A549 (cell line): ENCODE measurements at regions not wholly inside any gene's neighbourhood (a gene's known extent, or its start where the extent isn't known, plus 50 kb on each side); places are given as distances from the start of the nearest gene placed in this dataset.
"Not testable (repeated sequence)": the region's sequence is repeated elsewhere in the genome, so short reads cannot be mapped to it uniquely, and the experiment has no call there.

ENCODE experiments used
- ATAC-seq, 2 experiments: fragments of 200-7000 bp in 1 of 2; fragments of >200 bp in 1 of 2; cut with Nextera tagmentation in 1 of 2; cut with Tn5 transposase in 1 of 2; 3 replicates each; pipeline versions ENCODE4 v1.8.0 to v1.9.1; 2018 to 2020; ENCODE audit warnings: mild to moderate bottlenecking in 1 of 2, moderate library complexity in 1 of 2
- CTCF ChIA-PET: fragments of 300-600 bp; sonication (Branson Sonifier 250); formaldehyde crosslinking; extraction: SDS; loops from one replicate; lab custom pipeline; 2021; ENCODE audit warnings: antibody characterized with exemption, inconsistent platforms; lab: Yijun Ruan, JAX
- POLR2A ChIA-PET: fragments of 350-600 bp; formaldehyde crosslinking; extraction: SDS; loops from one replicate; lab custom pipeline; 2021; ENCODE audit warnings: antibody characterized with exemption, inconsistent platforms; lab: Yijun Ruan, JAX
- DNase-seq, 2 experiments: peaks; one replicate each; pipeline versions ENCODE4 v3.0.0 to v3.0.0-alpha.2; 2011 to 2016; ENCODE audit warnings: low read depth in 1 of 2, low spot score in 1 of 2
- FAIRE-seq: peaks from 2 replicates; lab custom pipeline; 2011; peaks lifted over from hg19 to GRCh38; lab: Jason Lieb, UNC
- H3K27ac ChIP-seq, 2 experiments: fragments of >200 bp; sonication (Bioruptor Twin); formaldehyde crosslinking; 3 replicates each; pipeline ENCODE4 v1.5.1; 2016 to 2017
- H3K4me1 ChIP-seq: fragments of >200 bp; sonication (Bioruptor Twin); formaldehyde crosslinking; 3 replicates; pipeline ENCODE4 v1.6.1; 2016
- H3K4me2 ChIP-seq: fragments of >200 bp; sonication (Bioruptor Twin); formaldehyde crosslinking; 3 replicates; pipeline ENCODE4 v1.6.1; 2016
- H3K4me3 ChIP-seq: fragments of >200 bp; sonication (Bioruptor Twin); formaldehyde crosslinking; 3 replicates; pipeline ENCODE4 v1.5.1; 2016
- H3K9me3 ChIP-seq: fragments of >200 bp; sonication (Bioruptor Twin); formaldehyde crosslinking; 3 replicates; pipeline ENCODE4 v1.6.1; 2016
- CBX2 ChIP-seq: fragments of 200-600 bp; sonication (generic); IDR thresholded peaks from 2 replicates; pipeline ENCODE4 v1.6.1; 2016; ENCODE audit warnings: low read depth, mild to moderate bottlenecking, borderline replicate concordance
- CEBPB ChIP-seq, 2 experiments: fragments of >200 bp in 1 of 2; sonication (Bioruptor Twin) in 1 of 2; formaldehyde crosslinking in 1 of 2; IDR thresholded peaks; 2 replicates each; pipeline ENCODE4 v1.6.1; 2012 to 2016
- CHD2 ChIP-seq: fragments of 150-350 bp; IDR thresholded peaks from 2 replicates; pipeline ENCODE4 v1.6.1; 2014; ENCODE audit warnings: low read length; ENCODE audit not compliant: partially characterized antibody
- EP300 ChIP-seq, 2 experiments: fragments of >200 bp; sonication (Bioruptor Twin); formaldehyde crosslinking; IDR thresholded peaks; 2 replicates in 1 of 2; 3 replicates in 1 of 2; pipeline ENCODE4 v1.6.1; 2016 to 2017
- ESRRA ChIP-seq: fragments of 150-350 bp; IDR thresholded peaks from 2 replicates; pipeline ENCODE4 v1.6.1; 2014; ENCODE audit warnings: mild to moderate bottlenecking, low read length, borderline replicate concordance
- HEYL ChIP-seq: fragments of 250-450 bp; sonication (Bioruptor Pico); IDR thresholded peaks from 2 replicates; pipeline ENCODE4 v1.8.0; 2021; ENCODE audit warnings: mild to moderate bottlenecking, moderate library complexity
- HOXA7 ChIP-seq: fragments of 250-450 bp; sonication (Bioruptor Pico); IDR thresholded peaks from 2 replicates; pipeline ENCODE4 v1.5.0; 2020; ENCODE audit warnings: mild to moderate bottlenecking, moderate library complexity
- HOXB5 ChIP-seq: fragments of 250-450 bp; sonication (Bioruptor Pico); IDR thresholded peaks from 2 replicates; pipeline ENCODE4 v1.5.0; 2020; ENCODE audit warnings: mild to moderate bottlenecking, moderate library complexity
- JUN ChIP-seq, 2 experiments: fragments of >200 bp; sonication (Bioruptor Twin); formaldehyde crosslinking; IDR thresholded peaks; 2 replicates in 1 of 2; 3 replicates in 1 of 2; pipeline ENCODE4 v1.6.1; 2016 to 2017
- MAFK ChIP-seq: fragments of 450-650 bp; IDR thresholded peaks from 2 replicates; pipeline ENCODE4 v1.6.1; 2014; ENCODE audit not compliant: partially characterized antibody
- MAZ ChIP-seq: fragments of 150-350 bp; IDR thresholded peaks from 2 replicates; pipeline ENCODE4 v1.6.1; 2014; ENCODE audit warnings: antibody characterized with exemption, low read depth, low read length, borderline replicate concordance
- MYC ChIP-seq: IDR thresholded peaks from 2 replicates; pipeline ENCODE4 v1.6.1; 2012; ENCODE audit warnings: mild to moderate bottlenecking, inconsistent platforms, low read length, improper control_type of control experiment, borderline replicate concordance
- NFE2L2 ChIP-seq: fragments of 150-350 bp; conservative IDR thresholded peaks from 2 replicates; pipeline ENCODE4 v1.6.1; 2014; ENCODE audit warnings: low read length
- NPAS2 ChIP-seq: fragments of 250-450 bp; sonication (Bioruptor Pico); IDR thresholded peaks from 2 replicates; pipeline ENCODE4 v1.8.0; 2022; ENCODE audit warnings: mild to moderate bottlenecking, moderate library complexity, borderline replicate concordance
- TFCP2L1 ChIP-seq: fragments of 250-450 bp; sonication (Bioruptor Pico); IDR thresholded peaks from 2 replicates; pipeline ENCODE4 v1.5.0; 2021; ENCODE audit warnings: mild to moderate bottlenecking
- ZNF302 ChIP-seq: fragments of 250-450 bp; sonication (Bioruptor Pico); IDR thresholded peaks from 2 replicates; pipeline ENCODE4 v1.9.0; 2021; ENCODE audit warnings: inconsistent platforms, mild to moderate bottlenecking, moderate library complexity
- WGBS: methylation state at CpG from one replicate; pipeline ENCODE4 v1.1.6; 2017; ENCODE audit errors: missing lambda C conversion rate; 5-methylcytosine and 5-hydroxymethylcytosine counted together
- TF ChIP-seq, protein P1 (sequence below): fragments of >200 bp; sonication (Bioruptor Twin); formaldehyde crosslinking; IDR thresholded peaks from 3 replicates; pipeline ENCODE4 v1.6.1; 2016
- TF ChIP-seq, protein P2 (sequence below): IDR thresholded peaks from 2 replicates; pipeline ENCODE4 v1.6.1; 2012
- TF ChIP-seq, protein P3 (sequence below): fragments of 250-450 bp; sonication (Bioruptor Pico); IDR thresholded peaks from 2 replicates; pipeline ENCODE4 v1.5.0; 2020; ENCODE audit warnings: low read depth, mild to moderate bottlenecking, moderate library complexity
- TF ChIP-seq, protein P4 (sequence below): IDR thresholded peaks from 2 replicates; pipeline ENCODE4 v1.6.1; 2012
- TF ChIP-seq, protein P5 (sequence below): fragments of 250-450 bp; sonication (Bioruptor Pico); IDR thresholded peaks from 2 replicates; pipeline ENCODE4 v1.5.0; 2021; ENCODE audit warnings: mild to moderate bottlenecking, moderate library complexity, borderline replicate concordance

DNA sequence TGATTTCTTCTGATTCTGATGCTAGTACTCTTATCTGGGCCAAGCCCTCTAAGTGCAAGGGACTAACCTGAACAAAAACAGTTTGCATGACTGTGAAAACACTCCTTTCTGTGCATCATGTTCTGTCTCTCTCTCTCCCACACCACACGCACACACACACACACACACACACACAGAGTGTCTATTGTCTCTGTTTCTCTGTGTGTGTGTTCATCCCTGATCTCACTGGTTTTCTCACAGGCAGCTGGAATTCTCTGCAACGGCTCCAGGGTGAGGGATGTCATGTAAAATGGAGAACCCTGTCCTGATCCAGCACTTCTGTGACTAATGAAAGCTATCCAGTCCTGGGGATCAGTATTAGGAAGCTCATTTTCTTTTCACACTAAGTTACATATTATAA, 453.1 kb upstream of the RGMB start (continued):
- no peak for TF ChIP-seq CEBPB (IDR thresholded peaks at IDR 0.05)
- TF ChIP-seq HOXB5 (CRISPR knock-in tag): no peak
- no peak for TF ChIP-seq NPAS2 (CRISPR knock-in tag)
- TF ChIP-seq NFE2L2: no peak
- TF ChIP-seq MAFK: no peak

DNA sequence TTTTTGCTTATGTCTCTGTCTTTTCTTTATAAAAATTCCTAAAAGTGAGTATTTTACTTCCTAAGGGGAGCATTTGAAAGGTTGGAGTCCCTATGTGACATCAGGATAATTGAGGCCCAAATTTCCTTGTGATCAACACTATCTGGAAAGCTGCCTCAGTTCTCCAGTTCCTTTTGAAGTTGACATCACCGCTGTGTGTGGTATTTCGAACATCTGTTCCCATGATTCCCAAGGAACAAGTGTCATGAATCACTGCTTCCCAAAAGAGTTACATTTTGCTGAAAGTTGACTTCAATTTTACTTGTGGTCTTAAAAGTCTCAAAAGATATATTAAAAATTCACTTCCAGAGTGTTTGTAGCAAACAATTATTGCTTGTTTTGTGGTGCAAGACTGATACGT, 452.1 kb upstream of the RGMB start:
- DNase-seq (no peak), ATAC-seq (no peak), FAIRE-seq (no peak)
- H3K4me2 ChIP-seq: no peak overlapping the region
- no peaks in the 10 kb centered on the region for H3K4me1 ChIP-seq
- 48% methylated on average over 3 of the region's 3 CpGs for WGBS
- POLR2A ChIA-PET: no interaction called here
- CTCF ChIA-PET: no interaction called here
- no peak overlapping the region for H3K4me3 ChIP-seq
- no peak overlapping the region for H3K27ac ChIP-seq
- no peaks in the 10 kb centered on the region for H3K9me3 ChIP-seq
- TF ChIP-seq MYC: no peak
- TF ChIP-seq CBX2: no peak
- TF ChIP-seq EP300 (IDR thresholded peaks at IDR 0.05): no peak
- TF ChIP-seq MAZ: no peak
- TF ChIP-seq, protein P1, sequence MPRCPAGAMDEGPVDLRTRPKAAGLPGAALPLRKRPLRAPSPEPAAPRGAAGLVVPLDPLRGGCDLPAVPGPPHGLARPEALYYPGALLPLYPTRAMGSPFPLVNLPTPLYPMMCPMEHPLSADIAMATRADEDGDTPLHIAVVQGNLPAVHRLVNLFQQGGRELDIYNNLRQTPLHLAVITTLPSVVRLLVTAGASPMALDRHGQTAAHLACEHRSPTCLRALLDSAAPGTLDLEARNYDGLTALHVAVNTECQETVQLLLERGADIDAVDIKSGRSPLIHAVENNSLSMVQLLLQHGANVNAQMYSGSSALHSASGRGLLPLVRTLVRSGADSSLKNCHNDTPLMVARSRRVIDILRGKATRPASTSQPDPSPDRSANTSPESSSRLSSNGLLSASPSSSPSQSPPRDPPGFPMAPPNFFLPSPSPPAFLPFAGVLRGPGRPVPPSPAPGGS: no peak
- TF ChIP-seq, protein P2, sequence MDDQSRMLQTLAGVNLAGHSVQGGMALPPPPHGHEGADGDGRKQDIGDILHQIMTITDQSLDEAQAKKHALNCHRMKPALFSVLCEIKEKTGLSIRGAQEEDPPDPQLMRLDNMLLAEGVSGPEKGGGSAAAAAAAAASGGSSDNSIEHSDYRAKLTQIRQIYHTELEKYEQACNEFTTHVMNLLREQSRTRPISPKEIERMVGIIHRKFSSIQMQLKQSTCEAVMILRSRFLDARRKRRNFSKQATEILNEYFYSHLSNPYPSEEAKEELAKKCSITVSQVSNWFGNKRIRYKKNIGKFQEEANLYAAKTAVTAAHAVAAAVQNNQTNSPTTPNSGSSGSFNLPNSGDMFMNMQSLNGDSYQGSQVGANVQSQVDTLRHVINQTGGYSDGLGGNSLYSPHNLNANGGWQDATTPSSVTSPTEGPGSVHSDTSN: no peak
- no peak for TF ChIP-seq HOXA7 (CRISPR knock-in tag)
- no peak for TF ChIP-seq TFCP2L1 (CRISPR knock-in tag)
- TF ChIP-seq, protein P3, sequence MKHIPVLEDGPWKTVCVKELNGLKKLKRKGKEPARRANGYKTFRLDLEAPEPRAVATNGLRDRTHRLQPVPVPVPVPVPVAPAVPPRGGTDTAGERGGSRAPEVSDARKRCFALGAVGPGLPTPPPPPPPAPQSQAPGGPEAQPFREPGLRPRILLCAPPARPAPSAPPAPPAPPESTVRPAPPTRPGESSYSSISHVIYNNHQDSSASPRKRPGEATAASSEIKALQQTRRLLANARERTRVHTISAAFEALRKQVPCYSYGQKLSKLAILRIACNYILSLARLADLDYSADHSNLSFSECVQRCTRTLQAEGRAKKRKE: no peak
- no peak for TF ChIP-seq ESRRA
- TF ChIP-seq CEBPB (IDR thresholded peaks at IDR 0.05): no peak
- no peak for TF ChIP-seq CHD2
- TF ChIP-seq ZNF302: no peak
- TF ChIP-seq JUN (IDR thresholded peaks at IDR 0.05): no peak
- TF ChIP-seq, protein P4, sequence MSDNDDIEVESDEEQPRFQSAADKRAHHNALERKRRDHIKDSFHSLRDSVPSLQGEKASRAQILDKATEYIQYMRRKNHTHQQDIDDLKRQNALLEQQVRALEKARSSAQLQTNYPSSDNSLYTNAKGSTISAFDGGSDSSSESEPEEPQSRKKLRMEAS: no peak
- no peak for TF ChIP-seq HEYL (CRISPR knock-in tag)
- TF ChIP-seq, protein P5, sequence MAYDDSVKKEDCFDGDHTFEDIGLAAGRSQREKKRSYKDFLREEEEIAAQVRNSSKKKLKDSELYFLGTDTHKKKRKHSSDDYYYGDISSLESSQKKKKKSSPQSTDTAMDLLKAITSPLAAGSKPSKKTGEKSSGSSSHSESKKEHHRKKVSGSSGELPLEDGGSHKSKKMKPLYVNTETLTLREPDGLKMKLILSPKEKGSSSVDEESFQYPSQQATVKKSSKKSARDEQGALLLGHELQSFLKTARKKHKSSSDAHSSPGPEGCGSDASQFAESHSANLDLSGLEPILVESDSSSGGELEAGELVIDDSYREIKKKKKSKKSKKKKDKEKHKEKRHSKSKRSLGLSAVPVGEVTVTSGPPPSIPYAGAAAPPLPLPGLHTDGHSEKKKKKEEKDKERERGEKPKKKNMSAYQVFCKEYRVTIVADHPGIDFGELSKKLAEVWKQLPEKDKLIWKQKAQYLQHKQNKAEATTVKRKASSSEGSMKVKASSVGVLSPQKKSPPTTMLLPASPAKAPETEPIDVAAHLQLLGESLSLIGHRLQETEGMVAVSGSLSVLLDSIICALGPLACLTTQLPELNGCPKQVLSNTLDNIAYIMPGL (CRISPR knock-in tag): no peak
- TF ChIP-seq, all 56 proteins: peak for 0

DNA sequence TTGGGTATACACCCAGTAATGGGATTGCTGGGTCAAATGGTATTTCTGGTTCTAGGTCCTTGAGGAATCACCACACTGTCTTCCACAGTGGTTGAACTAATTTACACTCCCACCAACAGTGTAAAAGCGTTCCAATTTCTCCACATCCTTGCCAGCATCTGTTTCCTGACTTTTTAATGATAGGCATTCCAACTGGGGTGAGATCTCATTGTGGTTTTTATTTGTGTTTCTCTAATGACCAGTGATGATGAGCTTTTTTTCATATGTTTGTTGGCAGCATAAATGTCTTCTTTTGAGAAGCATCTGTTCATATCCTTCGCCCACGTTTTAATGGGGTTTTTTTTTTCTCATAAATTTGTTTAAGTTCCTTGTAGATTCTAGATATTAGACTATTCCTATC, 448.3 kb upstream of the RGMB start:
- DNase-seq, POLR2A ChIA-PET, CTCF ChIA-PET: not testable (repeated sequence)

More for the DNA sequence above, 448.3 kb upstream of the RGMB start:
- not testable (repeated sequence) for ATAC-seq, FAIRE-seq, H3K9me3 ChIP-seq, H3K27ac ChIP-seq, H3K4me2 ChIP-seq, H3K4me3 ChIP-seq, H3K4me1 ChIP-seq
- WGBS: 23% methylated on average over 3 of the region's 3 CpGs
